Endothelial cell of umbilical vein (primary cell): ENCODE measurements at regions not wholly inside any gene's neighbourhood (a gene's known extent, or its start where the extent isn't known, plus 50 kb on each side); places are given as distances from the start of the nearest gene placed in this dataset.

ENCODE experiments used
- EZH2 ChIP-seq: IDR thresholded peaks from 2 replicates; pipeline ENCODE4 v1.6.1; 2012; ENCODE audit warnings: borderline replicate concordance, low read depth, mild to moderate bottlenecking, moderate library complexity, low read length, inconsistent platforms; ENCODE audit not compliant: severe bottlenecking
- GATA2 ChIP-seq: IDR thresholded peaks from 2 replicates; pipeline ENCODE4 v1.7.0; 2011; ENCODE audit warnings: low read depth, mild to moderate bottlenecking, moderate library complexity, mixed read lengths, low read length; ENCODE audit not compliant: insufficient read length, insufficient read depth
- JUN ChIP-seq: IDR thresholded peaks from 2 replicates; pipeline ENCODE4 v1.6.1; 2011; ENCODE audit warnings: borderline replicate concordance, low read depth; ENCODE audit not compliant: insufficient read length, insufficient read depth
- MYC ChIP-seq: IDR thresholded peaks from one replicate; pipeline ENCODE4 v1.6.1; 2011; ENCODE audit warnings: mild to moderate bottlenecking, low read depth, low read length
- POLR2A ChIP-seq: IDR thresholded peaks from 2 replicates; pipeline ENCODE4 v1.6.1; 2012; ENCODE audit warnings: low read depth, mild to moderate bottlenecking, control low read depth, low read length
- POLR2AphosphoS5 ChIP-seq: IDR thresholded peaks from 2 replicates; pipeline ENCODE4 v1.6.1; 2012; ENCODE audit warnings: low read depth, mild to moderate bottlenecking, control low read depth, low read length, moderate library complexity; ENCODE audit not compliant: insufficient read depth
- TF ChIP-seq, protein P1 (sequence below), 2 donors: IDR thresholded peaks; 1 replicate in 1 of 2; 2 replicates in 1 of 2; pipeline ENCODE4 v1.5.1; 2011; ENCODE audit warnings: low read length in 2 of 2, mild to moderate bottlenecking in 2 of 2, moderate library complexity in 2 of 2, control low read depth in 1 of 2, inconsistent platforms in 1 of 2, low read depth in 1 of 2; ENCODE audit not compliant: insufficient read depth in 1 of 2; ENCODE audit errors: extremely low read depth in 1 of 2
- TF ChIP-seq, protein P2 (sequence below): IDR thresholded peaks from 2 replicates; pipeline ENCODE4 v1.6.1; 2011; ENCODE audit not compliant: insufficient read depth, insufficient read length

DNA sequence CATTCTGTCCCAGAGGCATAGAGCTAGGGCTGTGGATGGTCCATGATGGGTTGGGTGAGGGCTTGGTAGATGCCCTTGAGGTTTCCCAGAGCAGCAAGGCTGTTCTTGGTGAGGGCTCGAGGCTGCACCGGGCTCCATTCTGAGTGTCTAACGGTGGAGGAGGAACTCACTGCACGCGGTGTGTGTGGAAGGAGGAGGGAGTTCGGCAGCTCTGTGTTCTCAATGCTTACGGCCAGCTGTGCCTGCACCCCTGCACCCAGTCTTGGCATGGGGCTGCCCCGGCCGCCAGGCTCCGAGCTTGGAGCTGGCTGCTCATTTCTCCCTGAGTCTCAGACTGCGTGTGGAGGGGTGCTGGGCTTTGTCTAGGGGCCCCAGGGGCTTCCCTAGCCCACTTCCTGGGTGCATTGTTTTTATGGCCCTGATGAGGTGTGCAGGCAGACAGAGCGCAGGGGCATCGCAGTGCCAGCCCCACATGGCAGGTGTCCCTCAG lies 1247.1 kb downstream of the BRD1 start:
- TF ChIP-seq, protein P1, sequence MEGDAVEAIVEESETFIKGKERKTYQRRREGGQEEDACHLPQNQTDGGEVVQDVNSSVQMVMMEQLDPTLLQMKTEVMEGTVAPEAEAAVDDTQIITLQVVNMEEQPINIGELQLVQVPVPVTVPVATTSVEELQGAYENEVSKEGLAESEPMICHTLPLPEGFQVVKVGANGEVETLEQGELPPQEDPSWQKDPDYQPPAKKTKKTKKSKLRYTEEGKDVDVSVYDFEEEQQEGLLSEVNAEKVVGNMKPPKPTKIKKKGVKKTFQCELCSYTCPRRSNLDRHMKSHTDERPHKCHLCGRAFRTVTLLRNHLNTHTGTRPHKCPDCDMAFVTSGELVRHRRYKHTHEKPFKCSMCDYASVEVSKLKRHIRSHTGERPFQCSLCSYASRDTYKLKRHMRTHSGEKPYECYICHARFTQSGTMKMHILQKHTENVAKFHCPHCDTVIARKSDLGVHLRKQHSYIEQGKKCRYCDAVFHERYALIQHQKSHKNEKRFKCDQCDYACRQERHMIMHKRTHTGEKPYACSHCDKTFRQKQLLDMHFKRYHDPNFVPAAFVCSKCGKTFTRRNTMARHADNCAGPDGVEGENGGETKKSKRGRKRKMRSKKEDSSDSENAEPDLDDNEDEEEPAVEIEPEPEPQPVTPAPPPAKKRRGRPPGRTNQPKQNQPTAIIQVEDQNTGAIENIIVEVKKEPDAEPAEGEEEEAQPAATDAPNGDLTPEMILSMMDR (IDR thresholded peaks at IDR 0.05; ENCODE audit: extremely low read depth in 1 of 2, insufficient read depth in 1 of 2, low read depth in 1 of 2, low read length in 2 of 2), result no peak
- TF ChIP-seq POLR2AphosphoS5 (no peak), GATA2 (no peak), POLR2A (no peak), EZH2 (no peak), JUN (no peak), MYC (no peak)
- TF ChIP-seq, protein P2, sequence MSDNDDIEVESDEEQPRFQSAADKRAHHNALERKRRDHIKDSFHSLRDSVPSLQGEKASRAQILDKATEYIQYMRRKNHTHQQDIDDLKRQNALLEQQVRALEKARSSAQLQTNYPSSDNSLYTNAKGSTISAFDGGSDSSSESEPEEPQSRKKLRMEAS, result no peak
